ENCODE measurements at regions not wholly inside any gene's neighbourhood (a gene's known extent, or its start where the extent isn't known, plus 50 kb on each side); places are given as distances from the start of the nearest gene placed in this dataset.

- TF ChIP-seq, protein P1, sequence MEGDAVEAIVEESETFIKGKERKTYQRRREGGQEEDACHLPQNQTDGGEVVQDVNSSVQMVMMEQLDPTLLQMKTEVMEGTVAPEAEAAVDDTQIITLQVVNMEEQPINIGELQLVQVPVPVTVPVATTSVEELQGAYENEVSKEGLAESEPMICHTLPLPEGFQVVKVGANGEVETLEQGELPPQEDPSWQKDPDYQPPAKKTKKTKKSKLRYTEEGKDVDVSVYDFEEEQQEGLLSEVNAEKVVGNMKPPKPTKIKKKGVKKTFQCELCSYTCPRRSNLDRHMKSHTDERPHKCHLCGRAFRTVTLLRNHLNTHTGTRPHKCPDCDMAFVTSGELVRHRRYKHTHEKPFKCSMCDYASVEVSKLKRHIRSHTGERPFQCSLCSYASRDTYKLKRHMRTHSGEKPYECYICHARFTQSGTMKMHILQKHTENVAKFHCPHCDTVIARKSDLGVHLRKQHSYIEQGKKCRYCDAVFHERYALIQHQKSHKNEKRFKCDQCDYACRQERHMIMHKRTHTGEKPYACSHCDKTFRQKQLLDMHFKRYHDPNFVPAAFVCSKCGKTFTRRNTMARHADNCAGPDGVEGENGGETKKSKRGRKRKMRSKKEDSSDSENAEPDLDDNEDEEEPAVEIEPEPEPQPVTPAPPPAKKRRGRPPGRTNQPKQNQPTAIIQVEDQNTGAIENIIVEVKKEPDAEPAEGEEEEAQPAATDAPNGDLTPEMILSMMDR (conservative IDR thresholded peaks at IDR 0.05 in 1 of 2, IDR thresholded peaks at IDR 0.05 in 1 of 2; ENCODE audit: low read depth in 1 of 2, low read length in 2 of 2): no peak
- no peak for TF ChIP-seq EZH2 (IDR thresholded peaks at IDR 0.05; ENCODE audit: low read length, missing control alignments)
Observed at GRCh38 chr20:1798982-1799381, 96.2 kb upstream of the SIRPA start.

Data from fibroblast of lung (primary cell).